Medulla oblongata (tissue), 1 donor: ENCODE measurements at regions not wholly inside any gene's neighbourhood (a gene's known extent, or its start where the extent isn't known, plus 50 kb on each side); places are given as distances from the start of the nearest gene placed in this dataset.

Source experiments
- DNase-seq: peaks from one replicate; pipeline ENCODE4 v3.0.0-alpha.2; 2015; ENCODE audit errors: extremely low spot score

DNA sequence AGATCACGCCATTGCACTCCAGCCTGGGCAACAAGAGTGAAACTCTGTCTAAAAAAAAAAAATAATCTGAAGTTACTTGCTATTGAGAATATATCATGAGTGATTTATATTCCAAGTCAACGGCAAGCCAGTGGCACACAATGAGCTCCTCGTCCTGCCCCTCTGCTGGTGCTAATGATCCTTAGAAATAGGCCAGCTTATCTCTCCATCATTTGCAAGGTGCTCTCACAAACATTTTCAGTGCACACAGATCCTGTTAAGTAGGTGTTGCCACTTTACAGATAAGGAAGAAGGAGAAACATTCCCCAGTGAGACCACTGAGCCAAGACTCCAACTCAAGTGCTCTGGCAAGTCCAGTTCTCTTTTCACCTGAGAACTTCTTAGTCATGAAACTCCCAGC is 91.3 kb upstream of the GPR45 start:
- no peak for DNase-seq

DNA sequence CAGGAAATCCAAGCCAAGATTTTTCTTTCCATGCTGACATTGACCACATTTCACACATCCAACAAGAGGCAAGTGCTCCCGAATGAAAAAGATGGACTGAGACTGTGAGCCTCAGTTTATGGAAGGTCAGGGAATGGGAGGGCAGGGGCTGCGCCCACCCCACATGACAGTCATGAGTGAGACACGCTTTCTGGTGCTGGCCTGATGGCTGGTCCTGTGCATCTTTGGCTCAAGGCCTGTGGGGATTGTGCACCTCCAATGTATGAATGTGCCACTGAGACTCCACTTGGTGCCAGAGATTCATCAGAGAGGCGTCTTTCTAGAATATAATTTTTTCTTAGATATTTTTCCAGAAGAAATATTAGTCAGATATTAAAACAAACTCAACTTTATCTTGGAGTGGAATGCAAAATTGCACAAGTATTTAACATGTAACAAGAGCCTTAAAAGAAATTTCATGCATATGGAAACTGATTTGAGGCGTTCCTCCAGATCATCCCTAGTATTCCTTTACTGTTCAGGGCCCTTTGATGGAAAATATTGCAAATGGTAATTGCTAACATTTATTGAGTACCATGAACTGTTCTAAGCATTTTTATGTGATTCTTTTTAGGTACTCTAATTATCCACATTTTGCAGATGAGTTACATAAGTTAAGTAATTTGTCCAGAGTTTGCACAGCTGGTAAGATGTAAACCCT is 87.3 kb upstream of the GPR45 start:
- no peak for DNase-seq

DNA sequence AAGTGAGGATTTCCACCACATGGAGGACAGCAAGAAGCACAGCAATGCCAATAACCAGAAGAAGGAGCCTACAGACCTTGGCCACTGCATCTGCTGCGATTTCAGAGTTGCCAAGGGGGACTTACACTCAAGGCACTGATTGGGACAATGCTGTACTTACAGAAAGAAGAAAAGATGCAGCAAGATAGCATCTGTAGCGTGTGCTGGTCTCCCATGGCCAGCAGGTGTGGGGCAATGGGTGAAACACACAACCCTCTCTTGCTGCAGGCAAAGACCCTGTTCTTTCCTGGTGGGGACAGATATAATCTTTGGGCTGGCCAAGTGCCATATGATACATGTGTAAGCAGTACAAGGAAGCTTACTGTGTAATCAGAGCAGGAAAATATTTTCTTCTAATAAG is 85.4 kb upstream of the GPR45 start:
- DNase-seq: no peak

DNA sequence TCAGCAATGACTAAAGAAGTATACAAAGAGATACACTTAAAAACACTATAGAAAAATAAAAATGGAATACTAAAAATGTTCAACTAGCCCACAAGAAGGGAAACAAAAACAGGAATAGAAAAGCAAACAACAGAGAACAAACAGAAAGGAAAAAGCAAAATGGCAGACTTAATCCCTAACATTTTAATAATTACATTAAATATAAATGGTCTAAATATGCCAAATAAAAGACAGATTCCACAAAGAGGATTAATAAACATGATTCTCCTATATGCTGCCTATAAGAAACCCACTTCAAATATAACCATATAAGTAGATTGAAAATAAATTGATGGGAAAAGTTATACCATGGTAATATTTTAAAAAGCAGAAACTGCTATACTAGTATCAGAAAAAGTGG is 83.5 kb upstream of the GPR45 start:
- DNase-seq: no peak

DNA sequence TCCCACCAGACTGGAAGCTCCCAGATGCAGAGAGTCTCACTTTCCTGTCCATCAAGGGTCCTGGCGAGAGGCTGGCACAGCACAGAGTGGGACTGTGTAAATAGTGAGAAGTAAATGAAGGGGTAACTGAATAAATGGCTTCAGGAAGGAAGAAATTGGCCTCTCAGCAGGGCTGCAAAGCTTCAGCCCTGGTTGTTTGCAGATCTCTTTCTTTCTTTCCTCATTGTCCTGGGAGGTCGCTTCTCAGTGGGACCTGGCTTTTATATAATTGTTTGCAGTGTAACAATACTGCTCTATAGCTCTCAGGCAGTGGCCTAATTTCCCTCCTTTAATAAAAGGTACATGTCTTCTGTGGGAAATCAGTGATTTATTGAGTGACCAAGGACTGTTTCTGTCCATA is 74.9 kb upstream of the GPR45 start:
- no peak for DNase-seq

DNA sequence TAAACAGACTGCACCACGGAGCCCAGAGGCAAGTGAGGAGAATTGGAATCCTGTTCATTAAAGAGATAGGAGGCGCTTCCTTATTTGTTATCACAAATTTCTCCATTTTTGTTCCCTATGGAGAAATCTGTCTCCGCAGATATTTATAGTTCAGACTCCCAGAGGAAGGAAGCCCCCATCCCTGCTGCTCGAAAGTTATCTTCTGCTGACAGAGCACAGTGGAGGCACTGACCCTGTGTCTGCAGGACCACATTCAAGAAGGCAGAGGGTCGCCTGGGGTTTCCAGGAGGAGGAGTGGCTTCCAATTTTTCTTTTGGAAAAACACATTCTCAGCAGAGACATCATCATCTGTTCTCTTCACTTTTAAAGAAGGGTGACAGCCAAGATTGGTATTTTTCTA is 73.0 kb upstream of the GPR45 start:
- DNase-seq: no peak

DNA sequence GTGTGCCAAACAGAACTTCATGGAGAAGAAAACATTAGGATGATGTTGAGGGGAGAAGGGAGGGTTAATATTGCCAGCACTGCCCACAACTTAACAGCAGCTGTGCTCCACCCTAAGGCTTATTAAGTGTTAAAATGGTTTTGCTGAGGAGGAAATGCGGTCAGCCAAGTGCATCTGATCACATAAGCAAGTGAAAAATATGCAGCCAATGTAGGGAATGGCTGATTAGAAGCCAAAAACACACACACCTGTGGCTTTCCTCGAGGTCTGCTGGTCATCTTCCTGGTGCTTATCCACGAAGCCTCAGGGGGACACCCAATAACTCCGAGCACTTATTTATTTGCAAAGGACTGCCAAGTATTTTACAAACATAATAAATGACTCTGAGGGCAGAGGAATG is 66.3 kb upstream of the GPR45 start:
- DNase-seq: no peak

DNA sequence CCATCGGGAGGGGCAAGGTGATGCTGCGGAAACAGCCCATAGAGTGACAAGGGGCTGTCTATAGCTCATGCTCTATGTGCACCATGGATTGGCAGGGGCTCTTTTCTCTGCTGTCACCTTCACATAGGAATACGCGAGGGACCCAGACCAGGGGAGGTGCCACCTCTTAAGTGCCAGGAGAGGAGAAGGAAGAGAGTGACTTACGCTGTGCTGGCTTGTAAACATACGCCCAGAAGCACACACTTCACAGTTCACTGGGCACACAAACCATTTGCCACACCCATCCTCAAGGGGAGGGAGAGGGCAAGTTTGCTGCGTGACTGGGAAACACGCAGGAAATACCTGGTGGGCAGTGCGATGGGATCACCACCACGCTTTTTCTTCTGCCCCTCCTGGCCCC is 65.1 kb upstream of the GPR45 start:
- no peak for DNase-seq

DNA sequence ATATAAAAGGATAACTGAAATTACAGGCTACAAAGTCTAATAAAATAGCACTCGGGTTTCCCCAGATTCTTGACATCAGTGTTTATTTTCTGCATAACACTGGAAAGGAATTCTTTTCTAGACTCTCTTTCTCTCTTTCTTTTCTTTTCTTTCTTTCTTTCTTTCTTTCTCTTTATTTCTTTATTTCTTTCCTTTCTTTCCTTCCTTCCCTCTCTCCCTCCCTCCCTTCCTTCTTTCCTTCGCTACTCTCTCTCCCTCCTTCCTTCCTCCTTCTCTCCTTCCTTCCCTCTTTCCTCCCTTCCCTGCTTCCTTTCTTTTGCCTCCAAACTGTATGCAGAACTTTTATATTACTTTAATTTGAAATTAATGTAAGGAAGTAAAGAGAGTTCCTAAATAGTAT is 64.5 kb upstream of the GPR45 start:
- DNase-seq: no peak

DNA sequence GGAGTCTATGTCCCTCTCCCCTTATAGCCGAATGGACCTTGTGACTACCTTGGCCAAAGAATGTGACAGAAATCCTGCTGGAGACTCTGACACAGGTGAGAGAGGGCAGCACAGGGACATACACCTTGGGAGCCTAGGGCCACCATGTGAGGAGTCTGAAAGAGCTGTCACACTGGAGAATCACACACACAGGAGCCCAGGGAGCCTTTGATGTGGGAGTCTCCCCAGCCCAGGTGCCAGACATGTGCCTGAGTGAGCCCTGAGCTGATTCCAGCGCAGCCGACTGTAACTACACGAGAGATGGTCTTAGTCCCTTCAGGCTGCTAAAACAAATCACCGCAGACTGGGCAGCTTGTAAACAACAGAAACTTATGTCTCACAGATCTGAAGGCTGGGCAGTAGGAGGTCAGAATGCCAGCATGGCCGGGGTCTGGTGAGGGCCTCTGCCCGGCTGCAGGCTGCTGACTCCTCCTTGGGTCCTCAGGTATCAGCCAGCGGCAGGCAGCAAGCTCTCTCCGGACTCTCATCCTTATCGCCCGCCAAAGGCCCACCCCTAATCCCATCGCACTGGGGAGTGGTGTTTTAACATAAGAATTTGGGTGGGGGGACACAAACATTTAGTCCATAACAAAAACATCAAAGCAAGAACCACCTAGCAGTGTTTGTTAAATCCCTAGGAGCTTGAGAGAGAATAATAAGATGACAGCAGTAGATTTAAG is 63.8 kb upstream of the GPR45 start:
- DNase-seq: no peak

DNA sequence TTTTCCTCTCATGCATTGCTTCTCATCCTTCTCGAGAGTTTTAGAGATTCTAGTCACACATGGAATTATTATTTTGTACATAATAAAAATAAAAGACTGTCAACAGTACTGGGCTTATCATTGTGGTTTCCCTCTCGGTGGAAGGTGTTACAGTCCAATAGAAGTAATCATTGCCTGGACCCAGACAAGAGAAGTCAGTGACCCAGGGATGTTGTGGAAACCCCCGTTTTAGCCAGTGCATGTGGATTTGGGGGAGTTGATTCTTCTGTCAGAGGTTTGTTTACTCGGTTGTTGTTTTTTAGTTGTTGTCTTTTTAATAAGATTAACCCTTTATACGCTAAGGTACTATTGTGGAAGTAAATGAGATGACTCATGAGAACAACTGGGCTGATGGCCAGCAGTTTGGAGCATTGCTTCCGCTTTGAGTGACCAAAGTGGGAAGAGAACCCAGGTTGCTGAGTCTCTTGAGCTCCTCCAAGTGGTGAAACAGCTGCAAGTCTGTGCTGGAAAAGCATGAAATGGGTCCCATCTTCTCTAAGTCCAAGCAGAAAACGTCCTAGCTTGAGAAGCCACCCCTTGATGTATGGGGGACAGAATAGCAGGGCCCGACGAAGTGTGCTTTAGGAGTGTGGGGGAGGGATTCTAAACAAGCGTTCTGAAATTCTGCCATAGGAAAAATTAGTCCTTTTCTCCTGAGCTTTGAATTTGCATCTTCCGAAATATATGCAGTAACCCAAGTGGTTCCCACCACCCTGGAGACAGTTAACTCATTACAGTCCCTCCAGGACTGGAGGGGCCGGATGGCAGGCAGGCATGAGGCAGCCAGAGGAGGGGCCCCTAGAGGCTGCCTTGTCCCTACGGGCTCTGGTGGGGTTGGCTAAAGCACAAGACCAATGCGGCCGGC is 61.8 kb upstream of the GPR45 start:
- DNase-seq: peak; percentile 73

DNA sequence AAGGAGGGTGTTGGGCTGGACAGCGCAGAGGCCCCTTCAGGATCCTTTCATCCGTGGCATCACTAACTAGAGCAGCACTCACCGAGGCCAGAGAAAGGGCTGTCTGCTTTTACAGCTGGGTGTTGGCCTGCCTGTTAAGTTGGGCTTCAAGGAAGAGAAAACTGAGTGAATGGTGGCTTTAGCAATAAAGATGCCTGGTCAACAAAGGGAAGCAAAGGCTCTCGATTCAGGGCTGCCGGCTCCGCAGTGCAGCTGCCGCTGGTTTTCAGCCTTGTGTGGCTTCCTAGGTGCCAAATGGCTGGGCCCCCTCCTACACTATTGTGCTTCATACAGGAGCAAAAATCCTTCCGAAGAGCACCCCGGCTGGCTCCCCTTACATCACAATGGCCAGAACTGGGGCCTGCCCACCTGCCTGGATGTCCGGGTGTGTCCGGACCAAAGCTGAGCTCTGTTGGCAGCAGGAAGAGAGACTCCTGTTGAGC is 61.0 kb upstream of the GPR45 start:
- no peak for DNase-seq

DNA sequence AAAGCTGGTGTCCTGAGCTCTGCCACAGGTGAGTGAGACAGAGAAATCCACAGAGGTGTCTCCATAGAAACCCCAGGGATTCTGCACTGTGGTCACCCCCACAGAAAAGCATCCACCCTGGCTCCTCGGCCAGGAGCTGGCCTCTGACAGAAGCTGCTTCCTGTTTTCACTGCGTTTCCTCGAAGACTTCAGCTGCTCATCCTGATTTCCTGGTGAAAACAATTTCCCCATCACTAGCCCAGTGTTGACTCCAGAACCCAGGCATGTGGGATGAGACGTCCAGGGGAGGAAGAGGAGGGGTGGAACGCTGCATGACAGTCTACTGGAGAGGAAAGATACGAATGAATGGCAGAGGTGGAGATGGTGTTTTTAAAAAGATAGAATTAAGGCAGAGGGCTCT is 60.3 kb upstream of the GPR45 start:
- DNase-seq: no peak

DNA sequence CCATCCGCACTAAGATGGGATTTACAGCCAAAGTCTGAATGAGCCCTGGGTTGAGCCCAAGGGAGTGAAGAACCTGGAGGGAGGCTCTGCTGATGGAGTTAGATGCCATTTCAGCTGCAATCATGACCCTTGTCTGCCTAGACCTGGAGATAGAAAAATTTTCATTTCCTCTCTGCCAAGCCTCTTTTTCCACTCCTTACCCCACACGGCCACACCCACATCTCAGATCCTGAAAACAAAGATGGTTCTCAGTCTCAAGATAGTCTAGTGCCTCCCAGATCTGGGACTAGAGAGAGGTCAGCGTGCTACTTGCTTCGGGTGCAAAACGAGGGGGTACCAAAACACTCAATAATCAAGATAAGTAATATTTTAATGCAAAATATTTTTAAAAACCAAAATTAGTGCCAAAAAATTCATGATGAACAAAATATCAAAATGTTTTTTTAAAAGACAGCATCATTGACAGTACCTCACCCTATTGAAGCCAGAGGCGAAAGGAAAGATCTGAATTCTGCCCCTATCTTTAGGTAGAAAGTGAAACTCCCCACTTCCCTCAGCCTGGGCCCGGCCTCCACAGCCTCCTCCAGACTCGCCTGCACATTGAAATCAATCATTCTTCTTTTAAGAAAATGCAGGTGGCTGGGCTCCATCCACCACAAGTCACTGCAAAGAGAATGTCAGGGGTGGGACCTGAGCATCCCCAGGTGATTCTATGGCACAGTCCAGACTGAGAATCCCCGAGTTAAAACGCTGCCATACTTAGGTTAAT is 57.8 kb upstream of the GPR45 start:
- no peak for DNase-seq

DNA sequence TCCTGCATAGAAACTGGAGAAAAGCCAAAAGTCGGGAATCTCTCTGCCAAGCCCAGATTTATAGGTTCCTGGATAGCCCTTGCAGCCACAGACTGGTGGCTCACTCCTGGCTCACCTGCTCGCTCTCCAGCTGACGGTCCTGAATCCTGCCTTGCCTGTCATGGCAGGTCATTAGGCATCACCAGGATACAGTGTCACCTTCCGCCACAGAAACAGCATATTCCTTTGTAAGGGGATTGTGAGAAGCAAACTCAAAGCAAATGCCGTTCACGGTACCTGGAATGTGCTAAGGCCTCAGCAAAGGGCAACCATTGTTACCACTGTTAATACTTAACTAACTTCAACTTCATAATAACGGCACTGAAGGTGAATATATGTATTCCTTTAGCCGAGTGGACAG is 57.1 kb upstream of the GPR45 start:
- no peak for DNase-seq

DNA sequence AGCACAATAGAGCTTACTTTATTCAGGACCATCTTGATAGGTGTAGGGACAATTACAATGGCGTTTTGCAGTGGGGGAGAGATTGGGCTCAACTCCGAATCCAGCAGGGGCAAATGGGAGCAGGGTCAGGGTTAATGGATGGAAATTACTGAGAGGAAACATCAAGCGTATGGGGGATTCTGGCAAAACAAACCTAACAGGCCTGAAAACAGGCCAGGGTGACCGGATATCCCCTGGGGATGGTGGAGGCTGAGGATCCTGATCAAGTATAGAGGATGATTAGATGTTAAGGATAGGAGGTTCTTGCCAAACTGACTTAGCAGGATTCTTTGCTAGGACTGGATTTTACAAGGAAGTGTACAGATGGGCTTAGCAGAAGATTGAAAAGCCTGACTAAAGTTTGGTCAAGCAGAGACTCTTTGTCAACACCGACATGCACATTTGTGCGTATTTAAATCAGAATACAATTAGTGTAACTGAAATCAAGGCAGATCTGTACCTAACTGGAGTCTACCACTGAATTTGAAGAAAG is 54.5 kb upstream of the GPR45 start:
- DNase-seq: no peak

DNA sequence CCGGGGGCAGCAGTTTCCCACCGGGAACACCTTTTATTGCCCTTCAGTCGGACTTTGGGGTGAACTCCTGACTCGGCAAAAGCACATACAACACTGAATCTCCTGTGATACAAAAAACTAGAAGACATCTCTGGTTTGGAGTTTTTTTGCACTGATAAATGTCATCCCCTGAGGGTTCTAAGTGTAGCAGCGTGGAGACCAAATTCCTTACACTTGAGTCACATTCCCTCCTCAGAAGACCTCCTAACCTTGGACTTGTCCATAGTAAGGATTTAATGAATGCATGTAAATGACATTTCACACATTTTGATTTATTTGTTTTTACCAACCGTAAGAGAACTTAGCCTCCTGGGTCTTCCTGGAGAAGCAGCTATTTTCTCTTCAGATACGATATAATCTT is 54.0 kb upstream of the GPR45 start:
- DNase-seq: no peak

DNA sequence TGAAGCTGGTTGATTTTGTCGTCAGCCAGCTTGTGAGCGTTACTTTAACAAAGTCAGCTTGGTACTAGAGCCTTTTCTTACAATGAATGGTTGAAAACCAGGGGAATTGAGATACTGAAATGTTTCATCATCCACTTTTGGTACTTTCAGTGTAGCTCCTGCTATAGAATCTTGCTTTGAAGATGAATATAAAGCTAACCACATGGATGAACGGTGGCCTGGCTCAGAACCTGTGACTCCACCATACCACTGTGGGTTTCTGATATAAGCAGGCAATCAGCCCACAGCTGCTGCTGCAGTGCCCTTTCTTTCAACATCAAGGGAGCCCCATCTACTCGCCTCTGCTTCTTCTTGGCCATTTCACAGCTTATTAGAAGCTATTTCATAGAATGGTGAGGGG is 53.2 kb upstream of the GPR45 start:
- DNase-seq: no peak
